ENCODE measurements at regions not wholly inside any gene's neighbourhood (a gene's known extent, or its start where the extent isn't known, plus 50 kb on each side); places are given as distances from the start of the nearest gene placed in this dataset.

DNA sequence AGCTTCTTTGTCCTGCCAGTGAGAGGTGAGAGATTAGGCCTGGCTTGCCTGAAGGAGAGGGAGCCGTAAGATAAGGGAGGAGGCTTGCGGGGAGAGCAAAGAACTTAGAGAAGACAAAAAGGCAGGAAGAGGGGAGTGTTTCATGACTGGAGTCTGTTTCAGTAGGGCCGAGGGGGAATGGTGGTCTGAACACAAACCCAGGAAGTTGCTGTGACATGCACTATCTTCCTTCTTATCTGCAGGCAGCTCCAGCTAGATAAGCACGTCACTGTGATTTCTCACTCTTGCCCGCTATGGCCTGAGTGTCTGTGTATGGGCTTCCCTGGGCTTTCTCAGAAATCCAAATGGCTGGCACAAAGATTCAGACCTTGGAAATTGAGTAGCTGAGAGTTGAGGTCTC lies 307.5 kb upstream of the CLINT1 start:
- TF ChIP-seq POLR2A (IDR thresholded peaks at IDR 0.05): no peak
- TF ChIP-seq, protein P1, sequence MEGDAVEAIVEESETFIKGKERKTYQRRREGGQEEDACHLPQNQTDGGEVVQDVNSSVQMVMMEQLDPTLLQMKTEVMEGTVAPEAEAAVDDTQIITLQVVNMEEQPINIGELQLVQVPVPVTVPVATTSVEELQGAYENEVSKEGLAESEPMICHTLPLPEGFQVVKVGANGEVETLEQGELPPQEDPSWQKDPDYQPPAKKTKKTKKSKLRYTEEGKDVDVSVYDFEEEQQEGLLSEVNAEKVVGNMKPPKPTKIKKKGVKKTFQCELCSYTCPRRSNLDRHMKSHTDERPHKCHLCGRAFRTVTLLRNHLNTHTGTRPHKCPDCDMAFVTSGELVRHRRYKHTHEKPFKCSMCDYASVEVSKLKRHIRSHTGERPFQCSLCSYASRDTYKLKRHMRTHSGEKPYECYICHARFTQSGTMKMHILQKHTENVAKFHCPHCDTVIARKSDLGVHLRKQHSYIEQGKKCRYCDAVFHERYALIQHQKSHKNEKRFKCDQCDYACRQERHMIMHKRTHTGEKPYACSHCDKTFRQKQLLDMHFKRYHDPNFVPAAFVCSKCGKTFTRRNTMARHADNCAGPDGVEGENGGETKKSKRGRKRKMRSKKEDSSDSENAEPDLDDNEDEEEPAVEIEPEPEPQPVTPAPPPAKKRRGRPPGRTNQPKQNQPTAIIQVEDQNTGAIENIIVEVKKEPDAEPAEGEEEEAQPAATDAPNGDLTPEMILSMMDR (IDR thresholded peaks at IDR 0.05): no peak
